A549 (cell line): ENCODE measurements at regions not wholly inside any gene's neighbourhood (a gene's known extent, or its start where the extent isn't known, plus 50 kb on each side); places are given as distances from the start of the nearest gene placed in this dataset.
"Not testable (repeated sequence)": the region's sequence is repeated elsewhere in the genome, so short reads cannot be mapped to it uniquely, and the experiment has no call there.

ENCODE experiments used
- ATAC-seq, 2 experiments: fragments of 200-7000 bp in 1 of 2; fragments of >200 bp in 1 of 2; cut with Nextera tagmentation in 1 of 2; cut with Tn5 transposase in 1 of 2; 3 replicates each; pipeline versions ENCODE4 v1.8.0 to v1.9.1; 2018 to 2020; ENCODE audit warnings: mild to moderate bottlenecking in 1 of 2, moderate library complexity in 1 of 2
- CTCF ChIA-PET: fragments of 300-600 bp; sonication (Branson Sonifier 250); formaldehyde crosslinking; extraction: SDS; loops from one replicate; lab custom pipeline; 2021; ENCODE audit warnings: antibody characterized with exemption, inconsistent platforms; lab: Yijun Ruan, JAX
- POLR2A ChIA-PET: fragments of 350-600 bp; formaldehyde crosslinking; extraction: SDS; loops from one replicate; lab custom pipeline; 2021; ENCODE audit warnings: antibody characterized with exemption, inconsistent platforms; lab: Yijun Ruan, JAX
- DNase-seq, 2 experiments: peaks; one replicate each; pipeline versions ENCODE4 v3.0.0 to v3.0.0-alpha.2; 2011 to 2016; ENCODE audit warnings: low read depth in 1 of 2, low spot score in 1 of 2
- FAIRE-seq: peaks from 2 replicates; lab custom pipeline; 2011; peaks lifted over from hg19 to GRCh38; lab: Jason Lieb, UNC
- H3K27ac ChIP-seq, 2 experiments: fragments of >200 bp; sonication (Bioruptor Twin); formaldehyde crosslinking; 3 replicates each; pipeline ENCODE4 v1.5.1; 2016 to 2017
- H3K4me1 ChIP-seq: fragments of >200 bp; sonication (Bioruptor Twin); formaldehyde crosslinking; 3 replicates; pipeline ENCODE4 v1.6.1; 2016
- H3K4me2 ChIP-seq: fragments of >200 bp; sonication (Bioruptor Twin); formaldehyde crosslinking; 3 replicates; pipeline ENCODE4 v1.6.1; 2016
- H3K4me3 ChIP-seq: fragments of >200 bp; sonication (Bioruptor Twin); formaldehyde crosslinking; 3 replicates; pipeline ENCODE4 v1.5.1; 2016
- H3K9me3 ChIP-seq: fragments of >200 bp; sonication (Bioruptor Twin); formaldehyde crosslinking; 3 replicates; pipeline ENCODE4 v1.6.1; 2016
- ATOH8 ChIP-seq: fragments of 250-450 bp; sonication (Bioruptor Pico); IDR thresholded peaks from 2 replicates; pipeline ENCODE4 v1.5.0; 2020; ENCODE audit warnings: low read depth, mild to moderate bottlenecking, moderate library complexity
- CBX8 ChIP-seq: fragments of 200-600 bp; sonication (generic); IDR thresholded peaks from 2 replicates; pipeline ENCODE4 v1.6.1; 2016
- EP300 ChIP-seq, 2 experiments: fragments of >200 bp; sonication (Bioruptor Twin); formaldehyde crosslinking; IDR thresholded peaks; 2 replicates in 1 of 2; 3 replicates in 1 of 2; pipeline ENCODE4 v1.6.1; 2016 to 2017
- GATA3 ChIP-seq: IDR thresholded peaks from 2 replicates; pipeline ENCODE4 v1.6.1; 2012; ENCODE audit warnings: borderline replicate concordance
- HOXA7 ChIP-seq: fragments of 250-450 bp; sonication (Bioruptor Pico); IDR thresholded peaks from 2 replicates; pipeline ENCODE4 v1.5.0; 2020; ENCODE audit warnings: mild to moderate bottlenecking, moderate library complexity
- JUNB ChIP-seq: fragments of >200 bp; sonication (Bioruptor Twin); formaldehyde crosslinking; IDR thresholded peaks from 2 replicates; pipeline ENCODE4 v1.6.1; 2016
- MAFK ChIP-seq: fragments of 450-650 bp; IDR thresholded peaks from 2 replicates; pipeline ENCODE4 v1.6.1; 2014; ENCODE audit not compliant: partially characterized antibody
- MAZ ChIP-seq: fragments of 150-350 bp; IDR thresholded peaks from 2 replicates; pipeline ENCODE4 v1.6.1; 2014; ENCODE audit warnings: antibody characterized with exemption, low read depth, low read length, borderline replicate concordance
- PHF8 ChIP-seq: fragments of 200-600 bp; sonication (generic); IDR thresholded peaks from 2 replicates; pipeline ENCODE4 v1.6.1; 2016; ENCODE audit warnings: low read depth, mild to moderate bottlenecking, antibody characterized with exemption, moderate library complexity, borderline replicate concordance
- POLR2A ChIP-seq: IDR thresholded peaks from 2 replicates; pipeline ENCODE4 v1.6.1; 2012; ENCODE audit warnings: mild to moderate bottlenecking, low read length
- RAD21 ChIP-seq, 2 experiments: fragments of >200 bp in 1 of 2; sonication (Bioruptor Twin) in 1 of 2; formaldehyde crosslinking in 1 of 2; IDR thresholded peaks in 1 of 2; conservative IDR thresholded peaks in 1 of 2; 2 replicates in 1 of 2; 3 replicates in 1 of 2; pipeline ENCODE4 v1.6.1; 2012 to 2018; ENCODE audit warnings: inconsistent platforms in 1 of 2
- RARB ChIP-seq: fragments of 250-450 bp; sonication (Bioruptor Pico); IDR thresholded peaks from 2 replicates; pipeline ENCODE4 v1.8.0; 2021; ENCODE audit warnings: mild to moderate bottlenecking, moderate library complexity
- RNF2 ChIP-seq: fragments of 200-600 bp; sonication (generic); IDR thresholded peaks from 2 replicates; pipeline ENCODE4 v1.6.1; 2016; ENCODE audit warnings: low read depth, mild to moderate bottlenecking, antibody characterized with exemption, moderate library complexity, borderline replicate concordance
- SMC3 ChIP-seq: fragments of >200 bp; sonication (Bioruptor Twin); formaldehyde crosslinking; IDR thresholded peaks from 3 replicates; pipeline ENCODE4 v1.6.1; 2018; ENCODE audit warnings: inconsistent platforms
- SREBF2 ChIP-seq: fragments of 450-650 bp; IDR thresholded peaks from 2 replicates; pipeline ENCODE4 v1.6.1; 2014; ENCODE audit warnings: mild to moderate bottlenecking, moderate library complexity
- TFCP2L1 ChIP-seq: fragments of 250-450 bp; sonication (Bioruptor Pico); IDR thresholded peaks from 2 replicates; pipeline ENCODE4 v1.5.0; 2021; ENCODE audit warnings: mild to moderate bottlenecking
- ZFP36 ChIP-seq: fragments of 450-650 bp; IDR thresholded peaks from 2 replicates; pipeline ENCODE4 v1.6.1; 2014; ENCODE audit warnings: borderline replicate concordance; ENCODE audit not compliant: partially characterized antibody
- WGBS: methylation state at CpG from one replicate; pipeline ENCODE4 v1.1.6; 2017; ENCODE audit errors: missing lambda C conversion rate; 5-methylcytosine and 5-hydroxymethylcytosine counted together
- TF ChIP-seq, protein P1 (sequence below): fragments of >200 bp; sonication (Bioruptor Twin); formaldehyde crosslinking; IDR thresholded peaks from 3 replicates; pipeline ENCODE4 v1.6.1; 2016
- TF ChIP-seq, protein P2 (sequence below): IDR thresholded peaks from 2 replicates; pipeline ENCODE4 v1.6.1; 2012
- TF ChIP-seq, protein P3 (sequence below): fragments of 200-600 bp; sonication (generic); IDR thresholded peaks from 2 replicates; pipeline ENCODE4 v1.6.1; 2016; ENCODE audit warnings: antibody characterized with exemption, mild to moderate bottlenecking, moderate library complexity

DNA sequence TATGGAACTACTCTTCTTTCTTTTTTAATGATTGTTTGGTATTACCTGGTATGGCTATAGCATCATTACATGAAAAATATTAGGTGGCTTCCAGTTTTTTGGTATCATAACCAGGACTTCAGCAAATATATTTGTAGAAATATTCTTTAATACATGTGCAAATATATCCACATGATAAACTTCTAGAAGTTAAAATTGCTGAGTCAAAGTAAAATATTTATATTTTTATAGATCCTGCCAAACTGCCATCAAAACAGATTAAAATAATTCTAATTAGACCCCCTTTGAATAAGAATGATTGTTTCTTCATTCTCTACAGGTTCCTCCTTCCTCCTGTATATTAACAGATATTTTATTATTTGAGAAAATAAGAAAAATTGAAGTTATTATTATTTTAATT, 708.5 kb upstream of the INTU start:
- ChIA-PET POLR2A (no interaction called here), CTCF (no interaction called here)
- no peaks in the 10 kb centered on the region for H3K4me1 ChIP-seq
- TF ChIP-seq TFCP2L1 (CRISPR knock-in tag) (no peak), RARB (CRISPR knock-in tag) (no peak), MAFK (no peak), PHF8 (no peak), HOXA7 (CRISPR knock-in tag) (no peak), GATA3 (no peak), ATOH8 (CRISPR knock-in tag) (no peak), ZFP36 (no peak), POLR2A (no peak), RNF2 (no peak), MAZ (no peak), SREBF2 (no peak), JUNB (no peak), CBX8 (no peak), RAD21 (conservative IDR thresholded peaks at IDR 0.05 in 1 of 2, IDR thresholded peaks at IDR 0.05 in 1 of 2) (no peak)
- TF ChIP-seq, protein P1, sequence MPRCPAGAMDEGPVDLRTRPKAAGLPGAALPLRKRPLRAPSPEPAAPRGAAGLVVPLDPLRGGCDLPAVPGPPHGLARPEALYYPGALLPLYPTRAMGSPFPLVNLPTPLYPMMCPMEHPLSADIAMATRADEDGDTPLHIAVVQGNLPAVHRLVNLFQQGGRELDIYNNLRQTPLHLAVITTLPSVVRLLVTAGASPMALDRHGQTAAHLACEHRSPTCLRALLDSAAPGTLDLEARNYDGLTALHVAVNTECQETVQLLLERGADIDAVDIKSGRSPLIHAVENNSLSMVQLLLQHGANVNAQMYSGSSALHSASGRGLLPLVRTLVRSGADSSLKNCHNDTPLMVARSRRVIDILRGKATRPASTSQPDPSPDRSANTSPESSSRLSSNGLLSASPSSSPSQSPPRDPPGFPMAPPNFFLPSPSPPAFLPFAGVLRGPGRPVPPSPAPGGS: no peak
- TF ChIP-seq, protein P2, sequence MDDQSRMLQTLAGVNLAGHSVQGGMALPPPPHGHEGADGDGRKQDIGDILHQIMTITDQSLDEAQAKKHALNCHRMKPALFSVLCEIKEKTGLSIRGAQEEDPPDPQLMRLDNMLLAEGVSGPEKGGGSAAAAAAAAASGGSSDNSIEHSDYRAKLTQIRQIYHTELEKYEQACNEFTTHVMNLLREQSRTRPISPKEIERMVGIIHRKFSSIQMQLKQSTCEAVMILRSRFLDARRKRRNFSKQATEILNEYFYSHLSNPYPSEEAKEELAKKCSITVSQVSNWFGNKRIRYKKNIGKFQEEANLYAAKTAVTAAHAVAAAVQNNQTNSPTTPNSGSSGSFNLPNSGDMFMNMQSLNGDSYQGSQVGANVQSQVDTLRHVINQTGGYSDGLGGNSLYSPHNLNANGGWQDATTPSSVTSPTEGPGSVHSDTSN: no peak
- DNase-seq (no peak), FAIRE-seq (no peak), ATAC-seq (no peak)
- no peaks in the 10 kb centered on the region for H3K9me3 ChIP-seq
- no peak overlapping the region for H3K27ac ChIP-seq
- H3K4me3 ChIP-seq: no peak overlapping the region
- no peak overlapping the region for H3K4me2 ChIP-seq

DNA sequence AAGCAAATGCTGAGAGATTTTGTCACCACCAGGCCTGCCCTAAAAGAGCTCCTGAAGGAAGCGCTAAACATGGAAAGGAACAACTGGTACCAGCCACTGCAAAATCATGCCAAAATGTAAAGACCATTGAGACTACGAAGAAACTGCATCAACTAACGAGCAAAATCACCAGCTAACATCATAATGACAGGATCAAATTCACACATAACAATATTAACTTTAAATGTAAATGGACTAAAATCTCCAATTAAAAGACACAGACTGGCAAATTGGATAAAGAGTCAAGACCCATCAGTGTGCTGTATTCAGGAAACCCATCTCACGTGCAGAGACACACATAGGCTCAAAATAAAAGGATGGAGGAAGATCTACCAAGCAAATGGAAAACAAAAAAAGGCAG, 702.7 kb upstream of the INTU start:
- ATAC-seq, POLR2A ChIA-PET, H3K27ac ChIP-seq, CTCF ChIA-PET, H3K9me3 ChIP-seq, H3K4me2 ChIP-seq, FAIRE-seq, H3K4me3 ChIP-seq, DNase-seq, H3K4me1 ChIP-seq: not testable (repeated sequence)
- 0% methylated on average over 2 of the region's 4 CpGs for WGBS

- FAIRE-seq: no peak
- Histone ChIP-seq H3K4me1 (no peaks in the 10 kb centered on the region), H3K4me3 (no peak overlapping the region), H3K27ac (no peak overlapping the region), H3K9me3 (no peaks in the 10 kb centered on the region)
- ChIA-PET POLR2A (no interaction called here), CTCF (no interaction called here)
- DNase-seq: no peak
- no peak for ATAC-seq
- 27% methylated on average over 4 of the region's 4 CpGs for WGBS
- TF ChIP-seq SMC3 (no peak), EP300 (IDR thresholded peaks at IDR 0.05) (no peak)
- TF ChIP-seq, protein P3, sequence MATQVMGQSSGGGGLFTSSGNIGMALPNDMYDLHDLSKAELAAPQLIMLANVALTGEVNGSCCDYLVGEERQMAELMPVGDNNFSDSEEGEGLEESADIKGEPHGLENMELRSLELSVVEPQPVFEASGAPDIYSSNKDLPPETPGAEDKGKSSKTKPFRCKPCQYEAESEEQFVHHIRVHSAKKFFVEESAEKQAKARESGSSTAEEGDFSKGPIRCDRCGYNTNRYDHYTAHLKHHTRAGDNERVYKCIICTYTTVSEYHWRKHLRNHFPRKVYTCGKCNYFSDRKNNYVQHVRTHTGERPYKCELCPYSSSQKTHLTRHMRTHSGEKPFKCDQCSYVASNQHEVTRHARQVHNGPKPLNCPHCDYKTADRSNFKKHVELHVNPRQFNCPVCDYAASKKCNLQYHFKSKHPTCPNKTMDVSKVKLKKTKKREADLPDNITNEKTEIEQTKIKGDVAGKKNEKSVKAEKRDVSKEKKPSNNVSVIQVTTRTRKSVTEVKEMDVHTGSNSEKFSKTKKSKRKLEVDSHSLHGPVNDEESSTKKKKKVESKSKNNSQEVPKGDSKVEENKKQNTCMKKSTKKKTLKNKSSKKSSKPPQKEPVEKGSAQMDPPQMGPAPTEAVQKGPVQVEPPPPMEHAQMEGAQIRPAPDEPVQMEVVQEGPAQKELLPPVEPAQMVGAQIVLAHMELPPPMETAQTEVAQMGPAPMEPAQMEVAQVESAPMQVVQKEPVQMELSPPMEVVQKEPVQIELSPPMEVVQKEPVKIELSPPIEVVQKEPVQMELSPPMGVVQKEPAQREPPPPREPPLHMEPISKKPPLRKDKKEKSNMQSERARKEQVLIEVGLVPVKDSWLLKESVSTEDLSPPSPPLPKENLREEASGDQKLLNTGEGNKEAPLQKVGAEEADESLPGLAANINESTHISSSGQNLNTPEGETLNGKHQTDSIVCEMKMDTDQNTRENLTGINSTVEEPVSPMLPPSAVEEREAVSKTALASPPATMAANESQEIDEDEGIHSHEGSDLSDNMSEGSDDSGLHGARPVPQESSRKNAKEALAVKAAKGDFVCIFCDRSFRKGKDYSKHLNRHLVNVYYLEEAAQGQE: no peak
- TF ChIP-seq, all 56 proteins: peak for 0
- no peak overlapping the region for H3K4me2 ChIP-seq
Measured at GRCh38 chr4:126935801-126936200, 697.0 kb upstream of the INTU start.
